Ishikawa (cell line): ENCODE measurements at regions not wholly inside any gene's neighbourhood (a gene's known extent, or its start where the extent isn't known, plus 50 kb on each side); places are given as distances from the start of the nearest gene placed in this dataset.

Source experiments
- CEBPB ChIP-seq: IDR thresholded peaks from 2 replicates; pipeline ENCODE4 v1.6.1; 2012
- CREB1 ChIP-seq: IDR thresholded peaks from 2 replicates; pipeline ENCODE4 v1.6.1; 2012; ENCODE audit warnings: low read depth
- EGR1 ChIP-seq: IDR thresholded peaks from 2 replicates; pipeline ENCODE4 v1.6.1; 2012
- EP300 ChIP-seq: IDR thresholded peaks from 2 replicates; pipeline ENCODE4 v1.6.1; 2012; ENCODE audit warnings: borderline replicate concordance
- FOXM1 ChIP-seq: IDR thresholded peaks from 2 replicates; pipeline ENCODE4 v1.6.1; 2012; ENCODE audit warnings: low read depth, borderline replicate concordance
- MAX ChIP-seq: IDR thresholded peaks from 2 replicates; pipeline ENCODE4 v1.6.1; 2012
- NFIC ChIP-seq: IDR thresholded peaks from 2 replicates; pipeline ENCODE4 v1.6.1; 2012
- RAD21 ChIP-seq: IDR thresholded peaks from 2 replicates; pipeline ENCODE4 v1.6.1; 2012; ENCODE audit warnings: low read depth
- REST ChIP-seq: IDR thresholded peaks from 2 replicates; pipeline ENCODE4 v1.6.1; 2012; ENCODE audit warnings: low read depth, mild to moderate bottlenecking
- TAF1 ChIP-seq: IDR thresholded peaks from 2 replicates; pipeline ENCODE4 v1.6.1; 2012; ENCODE audit warnings: low read depth, mild to moderate bottlenecking
- TCF12 ChIP-seq: IDR thresholded peaks from 2 replicates; pipeline ENCODE4 v1.6.1; 2012; ENCODE audit warnings: low read depth
- TEAD4 ChIP-seq: IDR thresholded peaks from 2 replicates; pipeline ENCODE4 v1.6.1; 2012
- YY1 ChIP-seq: IDR thresholded peaks from 2 replicates; pipeline ENCODE4 v1.6.1; 2012; ENCODE audit warnings: low read depth
- ZBTB7A ChIP-seq: IDR thresholded peaks from 2 replicates; pipeline ENCODE4 v1.6.1; 2012; ENCODE audit warnings: low read depth
- TF ChIP-seq, protein P1 (sequence below): IDR thresholded peaks from 2 replicates; pipeline ENCODE4 v1.6.1; 2012

DNA sequence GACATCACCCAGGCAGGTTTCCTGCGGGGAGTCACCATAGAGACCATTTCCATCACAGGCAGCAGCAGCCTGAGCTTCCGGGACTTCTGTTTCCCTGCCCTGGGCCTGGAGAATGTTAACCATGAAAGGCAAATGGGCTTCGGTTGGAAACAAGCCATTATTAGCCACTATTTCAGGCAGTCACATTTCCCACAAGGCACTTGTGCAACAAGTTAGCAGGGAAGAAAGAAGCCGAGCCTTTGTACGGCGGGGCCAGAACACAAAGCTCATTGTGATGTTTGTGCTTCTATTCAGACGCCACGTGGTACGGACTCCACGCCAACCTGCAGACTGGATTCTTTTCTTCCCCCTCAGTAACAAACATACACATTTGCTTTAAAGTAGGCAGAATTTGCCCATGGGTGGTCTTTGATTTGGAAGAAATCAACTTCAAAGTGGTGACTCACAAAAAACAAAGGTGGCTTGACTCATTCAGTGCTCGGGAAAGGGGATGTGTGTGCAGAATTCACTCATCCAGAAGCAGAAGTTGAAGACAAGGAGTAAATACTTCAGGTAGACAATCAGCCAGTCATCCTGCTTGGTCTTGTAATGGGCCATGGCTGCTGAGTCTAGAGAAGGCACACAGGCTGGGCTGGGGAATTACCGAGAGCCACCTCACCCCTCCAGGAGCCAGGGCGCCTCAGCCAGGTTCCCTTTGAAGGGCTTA, 154.2 kb upstream of the PRMT8 start:
- TF ChIP-seq EGR1 (no peak), REST (no peak), TAF1 (no peak), TCF12 (no peak), CEBPB (no peak), ZBTB7A (no peak), RAD21 (no peak), NFIC (no peak), MAX (no peak), TEAD4 (no peak), YY1 (no peak), FOXM1 (no peak), CREB1 (no peak), EP300 (no peak)
- TF ChIP-seq, protein P1, sequence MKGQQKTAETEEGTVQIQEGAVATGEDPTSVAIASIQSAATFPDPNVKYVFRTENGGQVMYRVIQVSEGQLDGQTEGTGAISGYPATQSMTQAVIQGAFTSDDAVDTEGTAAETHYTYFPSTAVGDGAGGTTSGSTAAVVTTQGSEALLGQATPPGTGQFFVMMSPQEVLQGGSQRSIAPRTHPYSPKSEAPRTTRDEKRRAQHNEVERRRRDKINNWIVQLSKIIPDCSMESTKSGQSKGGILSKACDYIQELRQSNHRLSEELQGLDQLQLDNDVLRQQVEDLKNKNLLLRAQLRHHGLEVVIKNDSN = no peak; the same call in 1 of the 2 replicates

DNA sequence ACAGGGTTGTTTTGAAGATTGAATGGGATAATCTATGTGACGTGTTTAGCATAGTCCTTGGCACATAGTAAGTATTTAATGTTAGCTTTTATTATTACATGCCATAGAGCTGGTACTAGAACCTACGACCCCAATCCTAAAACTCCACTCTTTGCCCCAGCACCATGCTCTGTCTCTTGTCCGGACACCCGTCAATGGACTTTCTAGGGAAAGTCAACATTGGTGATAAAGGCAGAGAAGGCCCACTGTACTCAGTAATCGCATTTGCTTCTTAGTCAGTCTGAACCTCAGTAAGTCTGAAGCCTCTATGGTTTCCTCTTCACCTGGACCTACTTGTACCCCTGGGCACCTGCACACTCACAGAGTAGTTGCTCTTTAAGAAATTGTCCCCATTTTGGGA, 153.1 kb upstream of the PRMT8 start:
- no peak for TF ChIP-seq REST
- no peak for TF ChIP-seq TCF12
- TF ChIP-seq YY1 = no peak
- TF ChIP-seq ZBTB7A = no peak
- TF ChIP-seq TAF1 = no peak
- TF ChIP-seq RAD21 = no peak
- no peak for TF ChIP-seq FOXM1
- TF ChIP-seq MAX = no peak
- TF ChIP-seq EP300 = no peak
- no peak for TF ChIP-seq CREB1
- TF ChIP-seq CEBPB = no peak

DNA sequence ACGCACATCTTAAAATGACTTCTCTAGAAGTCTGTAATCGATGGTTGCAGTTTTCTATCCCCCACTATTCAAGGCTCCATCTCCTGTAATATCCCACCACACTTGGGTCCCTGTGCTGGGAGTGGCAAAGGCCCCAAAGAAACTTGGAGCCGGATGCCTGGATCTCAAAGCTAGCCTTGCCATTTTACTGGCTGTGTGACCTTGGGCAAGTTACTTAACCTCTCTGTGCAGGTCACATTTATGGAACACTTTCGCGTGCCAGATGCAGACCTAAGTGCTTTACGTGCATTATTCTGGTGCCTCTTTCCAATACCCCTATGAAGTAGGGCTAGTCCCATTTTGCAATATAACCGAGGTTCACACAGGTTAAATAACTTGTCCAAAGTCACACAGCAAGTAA, 151.8 kb upstream of the PRMT8 start:
- TF ChIP-seq FOXM1 (no peak), CREB1 (no peak), EP300 (no peak), CEBPB (no peak), MAX (no peak), TCF12 (no peak), ZBTB7A (no peak), EGR1 (no peak), REST (no peak), NFIC (no peak), TEAD4 (no peak), YY1 (no peak), TAF1 (no peak)
- TF ChIP-seq, protein P1 = no peak

- TF ChIP-seq TAF1 = no peak
- TF ChIP-seq CREB1 = no peak
- no peak for TF ChIP-seq ZBTB7A
Observed at GRCh38 chr12:3341594-3341993, 149.4 kb upstream of the PRMT8 start.
